ENCODE measurements at regions not wholly inside any gene's neighbourhood (a gene's known extent, or its start where the extent isn't known, plus 50 kb on each side); places are given as distances from the start of the nearest gene placed in this dataset.
"Not testable (repeated sequence)": the region's sequence is repeated elsewhere in the genome, so short reads cannot be mapped to it uniquely, and the experiment has no call there.

DNA sequence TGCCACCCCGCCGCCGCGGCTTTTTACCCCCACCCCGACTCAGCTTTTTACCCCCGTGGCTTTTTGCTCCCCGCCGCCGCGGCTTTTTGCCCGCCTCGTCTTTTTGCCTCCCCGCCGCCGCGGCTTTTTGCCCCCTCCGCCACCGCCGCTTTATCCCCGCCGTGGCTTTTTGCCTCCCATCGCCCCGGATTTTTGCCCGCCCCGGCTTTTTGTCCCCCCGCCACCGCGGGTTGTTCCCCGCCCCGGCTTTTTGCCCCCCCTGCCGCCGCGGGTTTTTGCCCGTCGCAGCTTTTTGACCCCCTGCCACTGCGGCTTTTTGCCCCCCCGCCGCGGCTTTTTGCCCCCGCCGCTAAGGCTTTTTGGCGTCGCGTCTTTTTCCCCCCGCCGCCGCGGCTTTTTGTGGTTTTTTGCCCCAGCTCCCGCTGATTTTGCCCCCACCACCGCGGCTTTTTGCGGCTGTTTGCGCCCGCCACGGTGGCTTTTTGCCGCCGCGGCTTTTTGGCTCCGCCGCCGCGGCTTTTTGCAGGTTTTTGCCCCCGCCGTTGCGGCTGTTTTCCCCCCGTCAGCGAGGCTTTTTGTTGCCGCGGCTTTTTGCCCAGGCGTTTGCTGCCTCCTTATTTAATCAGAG, 597.2 kb downstream of the GOLGA6L6 start:
- ATAC-seq = no peak

DNA sequence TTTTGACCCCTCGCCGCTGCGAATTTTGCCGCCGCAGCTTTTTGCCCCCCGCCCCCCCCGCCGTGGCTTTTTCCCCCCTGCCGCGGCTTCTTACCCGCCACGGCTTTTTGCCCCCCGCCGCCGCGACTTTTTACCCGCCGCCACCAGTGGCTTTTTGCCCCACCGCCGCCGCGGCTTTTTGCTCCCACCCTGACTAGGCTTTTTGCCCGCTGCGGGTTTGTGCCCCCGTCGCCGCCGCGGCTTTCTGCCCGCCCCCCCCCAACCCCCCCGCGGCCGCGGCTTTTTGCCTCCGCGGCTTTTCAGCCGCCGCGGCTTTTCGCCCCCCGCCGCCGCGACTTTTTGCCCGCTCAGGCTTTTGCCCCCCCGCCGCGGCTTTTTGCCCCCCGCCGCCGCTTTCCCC, 598.1 kb downstream of the GOLGA6L6 start:
- Histone ChIP-seq H3K4me3 (no peak overlapping the region), H3K4me1 (no peaks in the 10 kb centered on the region), H3K4me2 (no peak overlapping the region), H3K27ac (no peak overlapping the region), H3K9me3 (no peaks in the 10 kb centered on the region)
- no CpG with 5 or more reads among the region's 51 CpGs for WGBS (ENCODE audit: missing lambda C conversion rate)
- ChIA-PET POLR2A (no interaction called here), CTCF (no interaction called here)
- FAIRE-seq (no peak), ATAC-seq (no peak), DNase-seq (ENCODE audit: low read depth in 1 of 2, low spot score in 1 of 2) (no peak)
- TF ChIP-seq HDAC2 (IDR thresholded peaks at IDR 0.05) = no peak
- TF ChIP-seq BHLHE40 (IDR thresholded peaks at IDR 0.05; ENCODE audit: low read depth, low read length) = no peak
- no peak for TF ChIP-seq RAD21 (conservative IDR thresholded peaks at IDR 0.05 in 1 of 2, IDR thresholded peaks at IDR 0.05 in 1 of 2)
- no peak for TF ChIP-seq KDM5A (IDR thresholded peaks at IDR 0.05)
- TF ChIP-seq, protein P1, sequence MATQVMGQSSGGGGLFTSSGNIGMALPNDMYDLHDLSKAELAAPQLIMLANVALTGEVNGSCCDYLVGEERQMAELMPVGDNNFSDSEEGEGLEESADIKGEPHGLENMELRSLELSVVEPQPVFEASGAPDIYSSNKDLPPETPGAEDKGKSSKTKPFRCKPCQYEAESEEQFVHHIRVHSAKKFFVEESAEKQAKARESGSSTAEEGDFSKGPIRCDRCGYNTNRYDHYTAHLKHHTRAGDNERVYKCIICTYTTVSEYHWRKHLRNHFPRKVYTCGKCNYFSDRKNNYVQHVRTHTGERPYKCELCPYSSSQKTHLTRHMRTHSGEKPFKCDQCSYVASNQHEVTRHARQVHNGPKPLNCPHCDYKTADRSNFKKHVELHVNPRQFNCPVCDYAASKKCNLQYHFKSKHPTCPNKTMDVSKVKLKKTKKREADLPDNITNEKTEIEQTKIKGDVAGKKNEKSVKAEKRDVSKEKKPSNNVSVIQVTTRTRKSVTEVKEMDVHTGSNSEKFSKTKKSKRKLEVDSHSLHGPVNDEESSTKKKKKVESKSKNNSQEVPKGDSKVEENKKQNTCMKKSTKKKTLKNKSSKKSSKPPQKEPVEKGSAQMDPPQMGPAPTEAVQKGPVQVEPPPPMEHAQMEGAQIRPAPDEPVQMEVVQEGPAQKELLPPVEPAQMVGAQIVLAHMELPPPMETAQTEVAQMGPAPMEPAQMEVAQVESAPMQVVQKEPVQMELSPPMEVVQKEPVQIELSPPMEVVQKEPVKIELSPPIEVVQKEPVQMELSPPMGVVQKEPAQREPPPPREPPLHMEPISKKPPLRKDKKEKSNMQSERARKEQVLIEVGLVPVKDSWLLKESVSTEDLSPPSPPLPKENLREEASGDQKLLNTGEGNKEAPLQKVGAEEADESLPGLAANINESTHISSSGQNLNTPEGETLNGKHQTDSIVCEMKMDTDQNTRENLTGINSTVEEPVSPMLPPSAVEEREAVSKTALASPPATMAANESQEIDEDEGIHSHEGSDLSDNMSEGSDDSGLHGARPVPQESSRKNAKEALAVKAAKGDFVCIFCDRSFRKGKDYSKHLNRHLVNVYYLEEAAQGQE (IDR thresholded peaks at IDR 0.05) = no peak
- TF ChIP-seq, protein P2, sequence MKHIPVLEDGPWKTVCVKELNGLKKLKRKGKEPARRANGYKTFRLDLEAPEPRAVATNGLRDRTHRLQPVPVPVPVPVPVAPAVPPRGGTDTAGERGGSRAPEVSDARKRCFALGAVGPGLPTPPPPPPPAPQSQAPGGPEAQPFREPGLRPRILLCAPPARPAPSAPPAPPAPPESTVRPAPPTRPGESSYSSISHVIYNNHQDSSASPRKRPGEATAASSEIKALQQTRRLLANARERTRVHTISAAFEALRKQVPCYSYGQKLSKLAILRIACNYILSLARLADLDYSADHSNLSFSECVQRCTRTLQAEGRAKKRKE (CRISPR knock-in tag; IDR thresholded peaks at IDR 0.05; ENCODE audit: low read depth) = no peak
- TF ChIP-seq SREBF2 (IDR thresholded peaks at IDR 0.05) = no peak
- TF ChIP-seq POLR2AphosphoS2 (conservative IDR thresholded peaks at IDR 0.05; ENCODE audit: low read length) = no peak
- TF ChIP-seq JUN (IDR thresholded peaks at IDR 0.05) = no peak
- no peak for TF ChIP-seq RCOR1 (IDR thresholded peaks at IDR 0.05; ENCODE audit: low read depth, low read length)

More for the DNA sequence above, 597.2 kb downstream of the GOLGA6L6 start:
- TF ChIP-seq, protein P3, sequence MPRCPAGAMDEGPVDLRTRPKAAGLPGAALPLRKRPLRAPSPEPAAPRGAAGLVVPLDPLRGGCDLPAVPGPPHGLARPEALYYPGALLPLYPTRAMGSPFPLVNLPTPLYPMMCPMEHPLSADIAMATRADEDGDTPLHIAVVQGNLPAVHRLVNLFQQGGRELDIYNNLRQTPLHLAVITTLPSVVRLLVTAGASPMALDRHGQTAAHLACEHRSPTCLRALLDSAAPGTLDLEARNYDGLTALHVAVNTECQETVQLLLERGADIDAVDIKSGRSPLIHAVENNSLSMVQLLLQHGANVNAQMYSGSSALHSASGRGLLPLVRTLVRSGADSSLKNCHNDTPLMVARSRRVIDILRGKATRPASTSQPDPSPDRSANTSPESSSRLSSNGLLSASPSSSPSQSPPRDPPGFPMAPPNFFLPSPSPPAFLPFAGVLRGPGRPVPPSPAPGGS (IDR thresholded peaks at IDR 0.05) = no peak
- TF ChIP-seq RCOR1 (IDR thresholded peaks at IDR 0.05; ENCODE audit: low read depth, low read length) (no peak), HOXA7 (CRISPR knock-in tag; IDR thresholded peaks at IDR 0.05) (no peak), NFE2L2 (conservative IDR thresholded peaks at IDR 0.05; ENCODE audit: low read length) (no peak), EP300 (IDR thresholded peaks at IDR 0.05) (no peak), RNF2 (IDR thresholded peaks at IDR 0.05; ENCODE audit: borderline replicate concordance, low read depth) (no peak), GATA3 (IDR thresholded peaks at IDR 0.05; ENCODE audit: borderline replicate concordance) (no peak)
- TF ChIP-seq, protein P4, sequence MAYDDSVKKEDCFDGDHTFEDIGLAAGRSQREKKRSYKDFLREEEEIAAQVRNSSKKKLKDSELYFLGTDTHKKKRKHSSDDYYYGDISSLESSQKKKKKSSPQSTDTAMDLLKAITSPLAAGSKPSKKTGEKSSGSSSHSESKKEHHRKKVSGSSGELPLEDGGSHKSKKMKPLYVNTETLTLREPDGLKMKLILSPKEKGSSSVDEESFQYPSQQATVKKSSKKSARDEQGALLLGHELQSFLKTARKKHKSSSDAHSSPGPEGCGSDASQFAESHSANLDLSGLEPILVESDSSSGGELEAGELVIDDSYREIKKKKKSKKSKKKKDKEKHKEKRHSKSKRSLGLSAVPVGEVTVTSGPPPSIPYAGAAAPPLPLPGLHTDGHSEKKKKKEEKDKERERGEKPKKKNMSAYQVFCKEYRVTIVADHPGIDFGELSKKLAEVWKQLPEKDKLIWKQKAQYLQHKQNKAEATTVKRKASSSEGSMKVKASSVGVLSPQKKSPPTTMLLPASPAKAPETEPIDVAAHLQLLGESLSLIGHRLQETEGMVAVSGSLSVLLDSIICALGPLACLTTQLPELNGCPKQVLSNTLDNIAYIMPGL (CRISPR knock-in tag; IDR thresholded peaks at IDR 0.05; ENCODE audit: borderline replicate concordance) = no peak
- ChIA-PET POLR2A (no interaction called here), CTCF (no interaction called here)
- Histone ChIP-seq H3K9me3 (no peaks in the 10 kb centered on the region), H3K27ac (no peak overlapping the region), H3K4me1 (no peaks in the 10 kb centered on the region), H3K4me2 (no peak overlapping the region), H3K4me3 (no peak overlapping the region)
- 70% methylated on average over 32 of the region's 70 CpGs for WGBS (ENCODE audit: missing lambda C conversion rate)
- DNase-seq (ENCODE audit: low read depth in 1 of 2, low spot score in 1 of 2) (no peak), FAIRE-seq (no peak)

DNA sequence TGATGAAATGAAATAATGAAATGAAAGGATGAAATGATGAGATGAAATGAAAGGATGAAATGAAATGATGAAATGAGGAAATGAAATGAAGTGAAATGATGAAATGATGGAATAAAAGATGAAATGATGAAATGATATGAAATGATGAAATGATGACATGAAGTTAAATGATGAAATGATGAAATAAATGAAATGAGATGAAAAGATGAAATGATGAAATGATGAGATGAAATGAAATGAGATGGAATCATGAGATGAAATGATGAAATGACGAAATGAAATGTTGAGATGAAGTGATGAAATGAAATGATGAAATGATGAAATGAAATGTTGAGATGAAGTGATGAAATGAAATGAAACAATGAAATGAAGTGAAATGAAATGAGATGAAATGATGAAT, 638.3 kb downstream of the GOLGA6L6 start:
- 0% methylated on average over 1 of the region's 1 CpG for WGBS (ENCODE audit: missing lambda C conversion rate)
- H3K4me1 ChIP-seq; FAIRE-seq; DNase-seq (ENCODE audit: low read depth in 1 of 2, low spot score in 1 of 2); H3K9me3 ChIP-seq; CTCF ChIA-PET; POLR2A ChIA-PET; H3K4me3 ChIP-seq; ATAC-seq; H3K27ac ChIP-seq; H3K4me2 ChIP-seq: not testable (repeated sequence)

DNA sequence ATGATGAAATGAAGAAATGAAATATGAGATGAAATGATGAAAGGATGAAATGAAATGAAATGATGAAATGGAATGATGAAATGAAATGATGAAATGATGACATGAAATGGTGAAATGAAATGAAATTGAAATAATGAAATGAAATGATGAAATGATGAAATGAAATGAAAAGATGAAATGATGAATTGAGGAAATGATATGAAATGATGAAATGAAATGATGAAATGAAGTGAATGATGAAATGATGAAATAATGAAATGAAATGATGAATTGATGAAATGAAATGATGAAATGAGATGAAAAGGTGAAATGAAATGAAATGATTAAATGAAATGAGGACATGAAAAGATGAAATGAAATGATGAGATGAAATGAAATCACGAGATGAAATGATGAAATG, 639.2 kb downstream of the GOLGA6L6 start:
- H3K27ac ChIP-seq; FAIRE-seq; DNase-seq (ENCODE audit: low read depth in 1 of 2, low spot score in 1 of 2); ATAC-seq; POLR2A ChIA-PET; H3K4me2 ChIP-seq; CTCF ChIA-PET; H3K9me3 ChIP-seq; H3K4me1 ChIP-seq; H3K4me3 ChIP-seq: not testable (repeated sequence)
- 0% methylated on average over 1 of the region's 1 CpG for WGBS (ENCODE audit: missing lambda C conversion rate)

Measured in A549 (cell line).